Esophagus (tissue), 2 donors: ENCODE measurements at regions not wholly inside any gene's neighbourhood (a gene's known extent, or its start where the extent isn't known, plus 50 kb on each side); places are given as distances from the start of the nearest gene placed in this dataset.
A peak's percentile ranks its signal among the peaks of the same experiment; 100 is the strongest.
"Not testable (repeated sequence)": the region's sequence is repeated elsewhere in the genome, so short reads cannot be mapped to it uniquely, and the experiment has no call there.

ENCODE experiments used
- H3K27ac ChIP-seq, 2 donors: one replicate each; pipeline ENCODE4 v1.5.1; 2013; ENCODE audit warnings: low read depth in 2 of 2, mild to moderate bottlenecking in 2 of 2, inconsistent platforms in 1 of 2, low read length in 1 of 2, moderate library complexity in 1 of 2
- H3K27me3 ChIP-seq, 2 donors: one replicate each; pipeline ENCODE4 v1.6.1; 2013; ENCODE audit warnings: low read length in 2 of 2, control low read depth in 1 of 2, mild to moderate bottlenecking in 1 of 2; ENCODE audit not compliant: insufficient read depth in 2 of 2, control insufficient read depth in 1 of 2
- H3K36me3 ChIP-seq, 2 donors: one replicate each; pipeline ENCODE4 v1.6.1; 2013; ENCODE audit warnings: low read length in 1 of 2; ENCODE audit not compliant: control insufficient read depth in 2 of 2, insufficient read depth in 2 of 2
- H3K4me1 ChIP-seq, 2 donors: one replicate each; pipeline ENCODE4 v1.6.1; 2013; ENCODE audit warnings: low read length in 1 of 2; ENCODE audit not compliant: control insufficient read depth in 2 of 2, insufficient read depth in 2 of 2
- H3K4me3 ChIP-seq, 2 donors: one replicate each; pipeline ENCODE4 v1.5.1; 2013; ENCODE audit warnings: low read length in 2 of 2, mild to moderate bottlenecking in 2 of 2, low read depth in 1 of 2, moderate library complexity in 1 of 2
- H3K9me3 ChIP-seq, 2 donors: one replicate each; pipeline ENCODE4 v1.6.1; 2013; ENCODE audit warnings: mild to moderate bottlenecking in 2 of 2, low read depth in 1 of 2, low read length in 1 of 2, moderate library complexity in 1 of 2; ENCODE audit not compliant: control insufficient read depth in 2 of 2, insufficient read depth in 1 of 2
- WGBS, 2 donors: extraction: QIAGEN DNeasy Blood & Tissue Kit; methylation state at CpG; one replicate each; pipeline ENCODE4 v1.1.7; 2013; 5-methylcytosine and 5-hydroxymethylcytosine counted together
- donor health status: healthy with polysubstance abuse.
- donor health status: Bipolar disorder and iron deficiency.

DNA sequence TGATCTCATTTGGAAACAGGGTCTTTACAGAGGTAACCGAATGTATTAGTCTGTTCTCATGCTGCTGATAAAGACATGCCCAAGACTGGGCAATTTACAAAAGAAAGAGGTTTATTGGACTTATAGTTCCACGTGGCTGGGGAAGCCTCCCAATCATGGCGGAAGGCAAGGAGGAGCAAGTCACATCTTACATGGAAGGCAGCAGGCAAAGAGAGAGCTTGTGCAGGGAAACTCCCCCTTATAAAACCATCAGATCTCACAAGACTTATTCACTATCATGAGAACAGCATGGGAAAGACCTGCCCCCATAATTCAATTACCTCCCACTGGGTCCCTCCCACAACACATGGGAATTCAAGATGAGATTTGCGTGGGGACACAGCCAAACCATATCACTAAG, 171.8 kb upstream of the ID2 start:
- H3K27ac ChIP-seq, H3K4me1 ChIP-seq, H3K36me3 ChIP-seq, H3K4me3 ChIP-seq, H3K9me3 ChIP-seq, H3K27me3 ChIP-seq: not testable (repeated sequence)
- WGBS, 2 donors: 93 to 95% methylated on average over 4 of the region's 4 CpGs

DNA sequence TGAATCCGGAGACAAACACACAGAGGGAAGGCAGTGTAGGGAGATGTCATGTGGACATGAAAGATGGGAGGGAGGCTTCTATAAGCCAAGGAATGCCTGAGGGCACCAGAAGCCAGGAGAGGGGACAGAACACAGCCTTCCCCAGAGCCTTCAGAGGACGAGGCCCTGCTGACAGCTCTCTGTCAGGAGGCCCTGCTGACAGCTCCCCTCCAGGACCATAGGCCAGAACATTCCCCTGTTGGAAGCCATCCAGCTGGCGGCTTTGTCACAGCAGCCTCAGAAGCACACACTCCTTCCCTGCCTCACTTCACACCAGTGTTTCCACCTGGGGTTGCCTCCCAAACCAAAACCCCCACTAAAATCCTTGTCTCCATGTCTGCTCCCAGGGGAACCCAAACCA, 171.3 kb upstream of the ID2 start:
- H3K27ac ChIP-seq: no peak overlapping the region
- no peak overlapping the region for H3K4me3 ChIP-seq
- H3K9me3 ChIP-seq: peaks cover 3 to 8% of the 10 kb centered on the region in 2 donors
- H3K27me3 ChIP-seq: no peaks in the 10 kb centered on the region
- WGBS, 2 donors: 75 to 77% methylated on average over 3 of the region's 3 CpGs
- H3K4me1 ChIP-seq: peaks cover 3 to 8% of the 10 kb centered on the region in 2 donors
- peaks cover 0 to 2% of the 10 kb centered on the region in 2 donors for H3K36me3 ChIP-seq

DNA sequence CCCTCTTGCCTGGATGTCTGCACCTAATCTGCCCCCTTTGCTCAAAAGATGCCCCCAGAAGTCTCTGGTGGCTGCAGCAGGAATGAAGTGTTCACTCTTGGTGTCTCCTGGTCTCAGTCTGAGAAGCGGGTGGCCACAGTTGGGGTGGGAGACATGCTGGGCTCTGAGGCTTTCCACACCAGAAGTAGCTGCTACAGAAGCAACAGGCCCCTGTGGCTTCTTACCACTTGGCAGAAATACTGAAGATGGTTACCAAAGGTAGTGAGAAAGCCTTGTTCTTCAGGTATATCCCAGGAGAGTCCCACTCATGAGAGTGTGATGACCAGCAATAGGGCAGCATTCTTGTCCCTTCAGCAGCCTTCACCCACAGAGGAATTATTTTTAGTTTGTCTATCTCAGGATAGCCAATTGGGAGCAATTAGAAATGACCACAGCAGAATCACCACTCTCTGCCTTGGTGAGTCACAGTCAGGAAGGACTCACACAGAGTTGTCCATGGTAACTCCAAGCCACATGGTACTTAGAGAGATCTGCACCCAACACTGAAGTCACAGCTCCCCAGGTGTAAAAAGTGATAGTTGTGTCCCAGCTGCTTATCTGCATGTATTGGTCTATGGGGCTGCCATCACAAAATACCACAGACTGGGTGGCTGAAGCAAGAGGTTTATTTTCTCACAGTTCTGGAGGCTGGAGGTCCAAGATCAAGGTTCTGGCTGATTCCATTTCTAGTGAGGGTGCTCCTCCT, 169.8 kb upstream of the ID2 start:
- peaks cover 3 to 10% of the 10 kb centered on the region in 2 donors for H3K4me1 ChIP-seq
- 83 to 92% methylated on average over 1 of the region's 1 CpG for WGBS, 2 donors

DNA sequence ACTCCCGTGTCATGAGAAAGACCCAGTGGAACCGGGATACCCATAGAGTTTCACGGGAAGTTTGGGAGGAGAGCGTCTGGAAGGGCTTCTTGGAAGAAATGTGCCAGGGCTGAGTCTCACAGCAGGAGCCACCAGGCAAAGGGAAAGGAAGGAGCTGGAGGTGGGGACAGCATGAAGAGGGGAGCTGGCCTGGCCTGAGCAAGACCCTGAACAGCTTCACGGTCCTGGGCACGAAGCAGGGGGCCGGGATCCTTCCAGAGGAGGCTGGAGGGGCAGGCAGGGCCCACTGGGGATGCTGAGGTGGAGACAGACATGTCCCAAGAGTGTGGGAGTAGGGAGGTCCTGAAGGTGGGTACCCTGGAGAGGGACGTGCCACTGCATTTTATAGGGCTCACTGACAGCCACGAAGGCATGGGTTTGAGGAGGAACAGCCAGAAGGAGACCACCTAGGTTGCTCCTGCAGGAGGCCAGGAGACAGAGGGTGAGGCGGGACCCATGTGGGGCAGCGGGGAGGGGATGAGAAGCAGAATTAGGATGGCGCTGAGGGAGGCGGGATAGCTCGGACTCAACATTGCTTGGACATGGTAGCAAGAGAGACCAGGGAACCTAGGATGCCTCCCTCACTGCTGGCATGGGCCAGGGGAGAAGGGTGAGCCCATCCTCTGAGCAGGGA, 168.1 kb upstream of the ID2 start:
- H3K27ac ChIP-seq: no peak overlapping the region
- peaks cover 3 to 8% of the 10 kb centered on the region in 2 donors for H3K9me3 ChIP-seq
- H3K36me3 ChIP-seq: peaks cover 0 to 2% of the 10 kb centered on the region in 2 donors
- H3K4me3 ChIP-seq: no peak overlapping the region
- 96 to 97% methylated on average over 14 of the region's 14 CpGs for WGBS, 2 donors
- H3K4me1 ChIP-seq: peaks cover under 1 to 7% of the 10 kb centered on the region in 2 donors
- no peaks in the 10 kb centered on the region for H3K27me3 ChIP-seq

More for the DNA sequence above, 169.8 kb upstream of the ID2 start:
- no peak overlapping the region for H3K27ac ChIP-seq
- no peak overlapping the region for H3K4me3 ChIP-seq
- H3K27me3 ChIP-seq: no peaks in the 10 kb centered on the region
- peaks cover 0 to 2% of the 10 kb centered on the region in 2 donors for H3K36me3 ChIP-seq
- H3K9me3 ChIP-seq: peaks cover 3 to 8% of the 10 kb centered on the region in 2 donors

DNA sequence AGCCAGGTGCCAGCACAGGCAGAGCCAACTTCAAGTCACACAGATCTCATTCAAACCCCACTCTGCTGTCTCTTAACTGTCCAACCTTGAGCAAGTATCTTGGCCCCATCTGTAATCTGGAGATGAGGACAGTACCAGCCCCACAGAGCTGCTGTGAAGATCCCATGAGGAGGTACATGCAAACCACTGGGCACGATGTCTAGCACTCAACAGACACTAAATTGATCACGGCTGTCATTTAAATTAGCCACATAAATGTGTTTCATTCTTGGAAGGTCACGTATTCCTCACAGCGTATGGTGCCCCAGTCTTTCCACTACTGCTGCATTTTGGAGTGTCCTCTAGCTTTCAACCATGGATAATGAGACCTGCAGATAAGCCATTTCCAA, 167.6 kb upstream of the ID2 start:
- Histone ChIP-seq H3K9me3 (peaks cover 3 to 8% of the 10 kb centered on the region in 2 donors), H3K27ac (peak overlapping the region in 1 of 2 donors; percentile 50), H3K36me3 (peaks cover 0 to 2% of the 10 kb centered on the region in 2 donors), H3K27me3 (no peaks in the 10 kb centered on the region), H3K4me3 (no peak overlapping the region), H3K4me1 (peaks cover 0 to 7% of the 10 kb centered on the region in 2 donors)
- WGBS, 2 donors: 92 to 93% methylated on average over 4 of the region's 4 CpGs

GRCh38 chr2:8514796-8515758, 166.8 kb upstream of the ID2 start:
- peaks cover 0 to 7% of the 10 kb centered on the region in 2 donors for H3K4me1 ChIP-seq
- peaks cover 0 to 2% of the 10 kb centered on the region in 2 donors for H3K36me3 ChIP-seq
- no peak overlapping the region for H3K4me3 ChIP-seq
- peaks cover 3 to 8% of the 10 kb centered on the region in 2 donors for H3K9me3 ChIP-seq
- peak overlapping the region; percentile 37 to 50 for H3K27ac ChIP-seq
- 60 to 73% methylated on average over 14 of the region's 14 CpGs for WGBS, 2 donors
- H3K27me3 ChIP-seq: no peaks in the 10 kb centered on the region

- H3K9me3 ChIP-seq: peaks cover 3 to 8% of the 10 kb centered on the region in 2 donors
- no peak overlapping the region for H3K4me3 ChIP-seq
- peak overlapping the region in 1 of 2 donors; percentile 42 for H3K27ac ChIP-seq
- no peaks in the 10 kb centered on the region for H3K27me3 ChIP-seq
- 76 to 86% methylated on average over 5 of the region's 5 CpGs for WGBS, 2 donors
- peaks cover 0 to 2% of the 10 kb centered on the region in 2 donors for H3K36me3 ChIP-seq
- peaks cover 0 to 4% of the 10 kb centered on the region in 2 donors for H3K4me1 ChIP-seq
These were observed 165.9 kb upstream of the ID2 start for GRCh38 chr2:8515864-8516533.

GRCh38 chr2:8517850-8518498, 163.9 kb upstream of the ID2 start:
- Histone ChIP-seq H3K27ac (no peak overlapping the region), H3K9me3 (peaks cover 3 to 8% of the 10 kb centered on the region in 2 donors), H3K4me3 (no peak overlapping the region), H3K36me3 (peaks cover 0 to 2% of the 10 kb centered on the region in 2 donors), H3K4me1 (peaks cover 0 to 10% of the 10 kb centered on the region in 2 donors), H3K27me3 (no peaks in the 10 kb centered on the region)
- 70 to 72% methylated on average over 16 of the region's 16 CpGs for WGBS, 2 donors
